ENCODE measurements at regions not wholly inside any gene's neighbourhood (a gene's known extent, or its start where the extent isn't known, plus 50 kb on each side); places are given as distances from the start of the nearest gene placed in this dataset.

DNA sequence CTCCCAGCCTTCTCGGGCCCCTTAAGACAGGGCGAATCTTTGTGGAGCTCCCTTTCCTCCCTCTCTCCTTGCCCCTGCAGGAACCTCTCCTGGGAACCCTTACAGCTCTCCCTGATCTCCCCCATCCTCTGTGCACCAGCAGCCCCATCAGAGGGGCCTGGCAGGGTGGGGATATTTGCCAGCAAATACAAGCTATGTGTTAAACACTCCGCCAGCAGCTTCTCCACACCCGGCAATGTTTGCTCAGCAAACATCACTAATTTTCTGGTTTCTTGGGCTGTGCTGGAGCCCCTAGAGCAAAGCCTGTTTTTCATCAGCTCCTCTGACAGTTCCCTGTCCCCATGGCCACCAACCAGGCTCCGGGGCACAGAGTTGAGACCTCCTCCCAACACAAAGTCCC, 147.5 kb upstream of the LHX5 start:
- DNase-seq (ENCODE audit: low spot score) = no peak

DNA sequence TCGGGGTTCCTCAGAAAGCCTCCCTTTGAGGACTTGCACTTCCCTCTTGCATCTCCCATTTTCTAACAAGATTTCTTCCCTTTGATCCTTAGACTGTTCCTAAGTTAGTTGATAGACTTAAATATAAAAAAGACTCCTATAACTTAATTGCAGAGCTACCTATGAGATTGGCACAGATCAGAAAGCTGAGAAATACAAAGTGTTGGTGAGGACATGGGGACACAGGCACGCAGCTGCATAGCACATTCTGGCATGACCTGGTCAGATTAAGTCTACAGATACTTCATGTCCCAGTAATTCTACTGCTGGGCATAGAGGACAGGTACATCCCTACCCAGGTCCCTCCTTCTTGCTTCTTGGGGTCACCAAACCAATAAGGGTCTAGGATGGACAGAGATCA, 141.7 kb upstream of the LHX5 start:
- no peak for DNase-seq (ENCODE audit: low spot score)

DNA sequence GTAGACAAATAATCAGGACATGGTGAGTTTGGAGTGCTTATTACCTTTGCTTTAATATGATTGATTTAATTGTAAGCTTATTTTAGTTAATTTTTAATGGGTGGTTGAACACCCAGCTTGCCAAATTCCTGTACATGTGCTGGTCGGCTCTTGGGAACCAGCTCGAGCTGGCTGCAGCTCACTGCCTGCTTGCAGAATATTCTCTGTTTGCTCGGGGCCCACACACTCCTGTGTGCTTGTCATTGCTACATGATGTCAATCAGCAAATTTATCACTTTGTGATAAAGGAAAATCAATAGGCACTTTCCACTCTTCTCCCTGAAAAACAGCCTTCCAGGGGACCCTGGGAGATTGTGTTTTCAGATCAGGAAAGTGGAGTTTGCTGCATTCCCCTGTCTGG, 141.1 kb upstream of the LHX5 start:
- DNase-seq (ENCODE audit: low spot score) = no peak

DNA sequence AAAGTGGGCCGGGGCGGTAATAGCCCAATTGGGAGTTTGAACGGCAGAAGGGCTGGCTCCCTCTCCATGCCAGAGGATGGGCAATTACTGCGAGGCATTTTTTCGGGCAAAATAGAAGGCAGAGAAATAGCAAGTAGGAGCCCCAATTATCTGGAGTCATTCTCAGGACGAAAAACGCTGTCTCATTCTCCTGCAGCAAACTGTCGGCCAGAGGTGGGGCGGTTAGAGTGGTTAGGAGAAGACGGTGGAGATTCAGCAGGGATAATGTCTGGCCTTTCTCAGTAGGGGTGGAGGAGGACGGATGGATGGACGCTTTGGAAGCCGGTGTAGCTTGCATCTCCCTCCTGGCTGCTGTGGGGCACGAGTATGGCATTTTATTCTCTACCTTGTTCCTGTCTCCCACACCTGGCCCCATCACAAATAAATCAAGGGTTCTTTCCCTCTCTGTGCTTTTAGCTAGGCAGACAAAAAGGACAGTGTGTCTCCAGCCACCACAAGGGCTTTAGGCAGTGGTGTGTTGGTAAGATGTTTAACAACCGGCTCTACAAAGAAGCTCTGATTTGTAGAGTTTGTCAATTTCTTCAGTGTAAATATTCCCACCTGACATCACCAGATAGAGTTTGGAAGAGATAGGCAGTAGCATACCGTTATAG, 140.5 kb upstream of the LHX5 start:
- DNase-seq (ENCODE audit: low spot score) = no peak

DNA sequence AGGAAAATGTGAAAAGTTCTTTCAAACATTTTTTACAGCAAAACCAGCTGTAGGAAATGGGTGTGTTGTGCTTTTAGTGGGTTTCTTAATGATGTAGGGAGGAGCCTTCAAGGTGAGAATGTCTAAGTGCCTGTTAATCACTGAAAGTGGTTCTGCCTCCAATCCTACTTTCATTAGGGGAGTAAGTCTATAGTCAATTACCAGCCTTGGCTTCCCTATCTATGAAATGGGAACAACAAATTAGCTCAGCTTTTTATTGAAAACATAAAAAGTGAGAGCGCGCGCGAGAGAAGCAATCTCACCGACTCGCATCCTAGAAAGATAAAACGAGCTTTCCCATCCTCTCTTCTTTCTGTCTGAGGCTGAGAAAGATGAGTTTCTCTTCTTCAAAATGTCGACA, 140.0 kb upstream of the LHX5 start:
- DNase-seq (ENCODE audit: low spot score) = no peak

DNA sequence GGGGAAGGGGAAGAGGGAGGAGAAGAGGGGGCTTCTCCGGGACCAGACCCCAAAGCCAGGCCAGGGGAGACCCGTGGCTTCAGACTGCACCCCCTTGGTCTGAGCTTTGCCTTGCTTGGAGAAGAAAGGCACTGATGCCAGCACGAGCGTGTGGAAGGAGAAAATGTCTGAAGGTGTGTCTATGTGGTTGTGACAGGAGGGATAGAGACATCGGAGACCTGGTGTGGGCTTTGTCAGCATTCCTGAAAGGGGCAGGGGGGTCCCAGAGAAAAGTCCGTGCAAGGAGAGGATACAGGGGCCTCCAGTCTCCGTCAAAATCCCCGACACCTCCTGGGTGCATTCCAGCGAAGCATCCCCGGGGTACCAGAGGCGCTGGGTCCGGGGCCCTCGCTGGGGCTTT, 139.0 kb upstream of the LHX5 start:
- DNase-seq (ENCODE audit: low spot score) = no peak

DNA sequence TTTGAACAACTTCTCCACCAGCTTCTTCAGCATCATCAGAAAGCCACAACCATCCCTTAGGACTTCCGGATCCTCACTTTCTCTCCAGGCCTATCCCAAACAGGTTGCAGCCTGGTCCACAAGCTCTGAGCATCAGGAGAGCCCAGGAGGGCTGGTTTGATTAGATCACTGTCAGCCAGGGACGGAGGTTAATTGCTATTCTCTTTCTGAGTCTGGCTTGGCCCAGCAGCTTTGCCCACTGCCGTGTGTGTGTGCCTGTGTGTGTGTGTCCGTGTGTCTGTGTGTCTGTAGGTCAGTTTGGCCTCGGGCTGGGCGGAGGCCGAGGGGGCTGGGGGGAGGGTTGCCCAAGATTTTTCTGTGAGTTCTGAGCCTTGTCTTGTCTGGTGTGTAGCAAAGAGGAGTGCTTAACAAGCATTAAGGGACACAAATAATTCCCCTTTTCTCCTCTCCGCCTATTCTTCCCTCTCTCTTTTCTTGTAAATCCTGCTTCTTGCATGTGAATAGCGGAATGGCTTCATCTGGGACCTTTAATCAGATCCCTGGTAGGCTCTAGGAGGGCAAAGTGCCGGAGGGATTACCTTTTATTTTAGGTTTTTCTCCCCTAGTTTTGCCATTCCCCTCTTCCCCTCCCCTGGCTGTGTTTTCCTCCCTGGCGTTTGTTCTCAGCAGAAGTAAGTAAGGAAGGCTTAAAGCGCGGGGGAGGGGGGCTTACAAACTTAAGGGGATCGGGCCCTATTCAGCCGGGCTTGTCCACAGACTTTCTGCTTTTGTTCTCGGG, 138.2 kb upstream of the LHX5 start:
- DNase-seq (ENCODE audit: low spot score) = no peak

DNA sequence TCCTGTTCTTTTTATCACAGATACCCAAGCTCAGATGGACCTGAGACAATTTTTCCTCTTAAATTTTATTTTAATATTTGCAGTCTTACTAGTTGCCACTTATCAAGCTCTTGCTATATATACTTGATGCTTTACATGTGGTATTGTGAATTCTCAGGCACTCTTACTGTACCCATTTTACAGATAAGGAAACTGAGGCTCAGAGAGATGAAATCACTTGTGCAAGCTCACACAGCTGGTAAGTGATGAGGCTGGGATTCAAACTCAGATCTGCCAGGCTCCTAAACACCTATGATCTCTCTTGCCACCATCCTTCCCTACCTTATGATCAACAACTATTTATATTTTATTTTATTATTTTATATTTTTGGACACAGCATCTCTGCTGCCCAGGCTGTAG, 133.0 kb upstream of the LHX5 start:
- DNase-seq (ENCODE audit: low spot score) = no peak

DNA sequence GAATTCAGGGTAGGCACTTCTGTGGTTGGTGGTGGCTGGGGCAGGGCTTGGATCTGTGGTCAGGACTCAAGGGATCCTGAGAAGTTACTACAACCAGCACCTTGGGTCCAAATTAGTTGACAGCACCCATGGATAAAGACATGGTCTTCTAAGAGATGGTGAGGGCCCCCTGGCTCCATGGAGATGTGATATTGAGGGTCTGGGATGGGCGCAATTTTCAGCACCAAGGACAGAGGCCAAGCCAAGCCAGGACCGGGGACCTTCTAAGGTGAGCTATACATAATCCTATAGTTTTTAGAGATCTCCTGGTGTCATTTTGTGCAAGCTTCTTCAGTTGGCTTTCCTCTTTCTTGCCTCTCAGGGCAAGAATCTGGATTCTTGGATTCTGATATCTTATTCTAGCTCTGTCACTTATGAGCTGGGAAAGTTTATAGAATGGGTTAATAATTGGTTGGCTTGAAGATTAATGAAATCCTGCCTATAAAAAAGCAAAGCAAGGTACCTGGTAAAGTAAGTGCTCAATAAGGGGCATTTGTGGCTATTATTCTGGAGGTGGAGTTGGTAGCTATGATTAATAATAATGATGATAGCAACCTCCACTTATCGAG, 130.1 kb upstream of the LHX5 start:
- DNase-seq (ENCODE audit: low spot score) = no peak

DNA sequence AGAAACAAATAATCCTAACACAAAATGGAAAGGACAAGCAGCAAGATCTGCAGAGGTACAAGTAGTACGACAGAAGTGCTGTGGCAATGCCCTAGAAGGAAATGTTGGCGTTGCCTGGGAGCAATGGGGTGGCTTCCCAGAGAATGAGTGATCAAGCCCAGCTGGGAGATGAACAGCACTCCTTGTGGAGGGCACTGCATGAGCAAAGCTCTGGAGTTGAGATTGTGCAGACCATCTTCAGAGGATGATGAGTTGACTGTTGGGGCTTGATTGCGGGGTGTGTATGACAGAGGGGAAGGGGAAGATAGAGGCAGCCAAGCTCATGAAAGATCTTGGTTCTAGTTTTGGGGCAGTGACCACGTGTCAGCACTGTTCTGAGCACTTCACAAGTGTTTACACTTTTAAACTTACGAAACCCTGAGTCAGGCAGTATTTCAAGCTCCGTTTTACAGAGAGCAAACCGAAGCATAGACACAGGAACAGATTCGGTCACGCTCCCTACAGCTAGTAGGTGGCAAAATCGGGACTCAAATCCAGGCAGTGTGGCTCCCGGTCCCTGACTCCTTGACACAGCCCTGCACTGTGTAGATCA, 127.2 kb upstream of the LHX5 start:
- DNase-seq (ENCODE audit: low spot score) = no peak

DNA sequence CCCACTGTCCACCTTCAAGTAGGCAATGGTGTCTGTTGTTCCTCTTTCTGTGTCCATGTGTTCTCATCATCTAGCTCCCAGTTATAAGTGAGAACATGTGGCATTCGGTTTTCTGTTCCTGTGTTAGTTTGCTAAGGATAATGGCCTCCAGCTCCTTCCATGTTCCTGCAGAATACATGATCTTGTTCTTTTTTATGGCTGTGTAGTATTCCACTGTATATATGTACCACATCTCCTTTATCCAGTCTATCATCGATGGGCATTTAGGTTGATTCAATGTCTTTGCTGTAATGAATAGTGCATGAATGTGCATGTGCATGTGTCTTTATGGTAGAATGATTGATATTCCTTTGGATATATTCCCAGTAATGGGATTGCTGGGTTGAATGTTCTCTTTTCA, 123.3 kb upstream of the LHX5 start:
- DNase-seq (ENCODE audit: low spot score) = no peak

DNA sequence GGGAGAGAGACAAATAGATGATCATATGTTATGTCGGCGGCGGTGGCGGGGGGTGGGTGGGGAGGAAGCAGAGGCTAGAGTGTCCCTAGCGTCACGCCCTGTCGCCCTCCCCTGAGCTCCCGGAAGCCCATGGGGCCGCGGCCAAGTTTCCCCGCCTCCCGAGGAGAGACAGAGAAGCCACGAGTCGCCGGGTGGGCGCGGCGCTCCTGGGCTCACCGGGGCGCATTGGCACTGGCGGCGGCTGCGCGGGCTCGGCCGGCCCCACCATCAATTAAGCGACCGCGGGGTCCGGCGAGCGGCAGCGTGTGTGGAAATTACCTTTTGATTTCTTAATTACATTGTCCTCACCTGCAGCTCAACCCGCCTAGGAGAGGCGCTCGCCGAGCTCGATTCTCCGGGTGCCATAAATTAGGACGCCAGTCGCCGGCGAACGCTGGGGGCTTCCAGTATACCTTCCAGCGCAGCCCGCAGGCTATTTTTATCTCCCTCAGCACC, 119.9 kb upstream of the LHX5 start:
- no peak for DNase-seq (ENCODE audit: low spot score)

DNA sequence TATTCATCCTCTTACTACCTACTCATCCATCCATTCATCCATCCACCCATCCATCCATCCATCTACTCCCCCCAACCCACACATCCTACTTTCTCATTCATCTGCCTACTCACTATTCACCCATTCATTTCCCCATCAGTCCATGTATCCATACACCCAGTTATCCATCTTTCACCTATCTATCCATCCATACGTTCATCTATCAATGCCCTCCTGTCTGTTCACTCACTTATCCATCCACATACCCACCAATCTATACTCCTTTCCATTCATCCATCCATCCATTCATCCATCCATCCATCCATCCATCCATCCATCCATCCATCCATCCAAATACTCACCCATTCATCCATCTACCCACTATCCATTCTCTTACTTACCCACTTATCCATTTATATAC, 117.8 kb upstream of the LHX5 start:
- DNase-seq (ENCODE audit: low spot score) = no peak

DNA sequence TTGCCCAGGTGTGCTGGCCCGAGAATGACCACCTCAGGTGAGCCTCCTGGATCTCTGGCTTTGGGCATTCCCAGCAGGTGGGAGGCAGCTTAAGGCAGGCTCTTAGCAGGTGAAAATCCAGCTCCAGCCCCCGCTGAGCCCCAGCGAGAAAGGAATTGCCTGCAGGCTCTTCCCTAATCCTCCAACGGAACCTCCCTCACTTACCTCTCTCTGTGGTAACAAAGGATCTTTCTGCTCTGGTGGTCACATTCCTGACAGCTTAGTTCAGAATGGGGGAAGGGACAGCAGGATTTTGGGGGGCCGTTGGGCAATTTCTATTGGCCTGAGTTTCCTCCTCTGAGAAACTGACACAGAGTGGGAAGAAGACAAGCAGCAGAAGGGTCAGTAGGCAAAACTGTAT, 116.0 kb upstream of the LHX5 start:
- no peak for DNase-seq (ENCODE audit: low spot score)

DNA sequence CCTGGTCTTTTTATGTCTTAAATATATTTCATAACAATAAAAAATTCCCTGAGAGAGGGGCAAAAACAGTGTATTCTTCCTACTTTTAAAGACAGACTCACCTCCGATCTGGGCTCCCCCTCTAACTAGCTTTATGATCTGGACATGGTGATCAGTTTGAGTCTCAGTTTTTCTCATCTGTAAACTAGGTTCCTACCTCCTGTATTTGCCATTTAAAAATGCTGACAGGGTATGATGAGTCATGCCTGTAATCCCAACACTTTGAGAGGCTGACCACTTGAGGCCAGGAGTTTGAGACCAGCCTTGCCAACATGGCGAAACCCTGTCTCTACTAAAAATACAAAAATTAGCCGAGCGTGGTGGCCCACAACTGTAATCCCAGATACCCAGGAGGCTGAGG, 114.8 kb upstream of the LHX5 start:
- DNase-seq (ENCODE audit: low spot score) = no peak

DNA sequence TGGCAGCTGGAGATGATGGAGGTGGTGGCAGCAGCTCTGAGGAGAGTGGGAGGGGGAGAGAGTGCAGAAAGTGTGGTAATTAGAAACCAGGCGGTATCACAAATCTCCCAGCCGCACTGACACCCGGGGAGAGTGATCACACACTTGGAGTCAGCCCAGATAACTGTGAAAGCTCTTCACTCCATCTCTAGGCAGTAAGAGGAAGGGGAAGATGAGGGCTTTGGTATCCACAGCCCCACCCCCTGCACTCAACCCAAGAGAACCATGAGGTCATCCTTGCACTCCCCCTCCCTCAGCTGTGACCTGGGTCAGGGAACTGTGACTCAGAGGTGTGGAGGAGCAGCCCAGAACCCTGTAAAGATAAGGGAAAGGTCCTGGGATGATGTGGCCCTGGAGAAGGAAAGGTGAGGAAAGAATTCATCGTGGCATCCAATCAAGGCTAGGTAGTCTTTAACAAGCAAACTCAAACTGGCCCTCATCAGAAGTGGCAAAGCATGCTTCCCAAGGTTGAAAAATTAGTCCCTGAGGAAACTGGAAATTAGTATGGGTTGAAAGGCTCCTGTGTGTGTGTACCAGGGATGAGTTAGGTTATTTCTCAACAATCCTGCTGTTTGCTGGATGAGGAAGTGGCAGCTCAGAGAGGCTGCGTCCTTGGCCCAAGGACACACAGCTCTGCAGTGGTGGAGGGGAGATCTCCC, 111.0 kb upstream of the LHX5 start:
- DNase-seq (ENCODE audit: low spot score) = no peak

DNA sequence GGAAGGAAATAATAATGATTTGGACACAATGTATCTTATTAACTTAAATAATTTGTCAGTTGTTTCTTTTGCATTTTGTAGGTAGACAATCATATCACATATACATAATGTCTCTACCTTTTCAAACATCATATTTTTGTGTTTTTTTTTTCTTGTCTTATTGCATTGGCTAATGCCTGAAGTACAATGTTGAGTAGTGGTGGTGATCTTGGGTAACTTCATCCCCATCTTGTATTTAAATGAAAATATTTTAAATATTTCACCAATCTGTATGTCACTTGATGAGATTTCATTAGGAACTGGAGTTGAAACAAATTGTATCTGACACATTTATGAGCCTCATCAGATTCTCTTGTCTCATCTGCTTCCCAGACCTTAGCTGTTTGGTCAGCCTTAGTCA, 109.7 kb upstream of the LHX5 start:
- DNase-seq (ENCODE audit: low spot score) = no peak

DNA sequence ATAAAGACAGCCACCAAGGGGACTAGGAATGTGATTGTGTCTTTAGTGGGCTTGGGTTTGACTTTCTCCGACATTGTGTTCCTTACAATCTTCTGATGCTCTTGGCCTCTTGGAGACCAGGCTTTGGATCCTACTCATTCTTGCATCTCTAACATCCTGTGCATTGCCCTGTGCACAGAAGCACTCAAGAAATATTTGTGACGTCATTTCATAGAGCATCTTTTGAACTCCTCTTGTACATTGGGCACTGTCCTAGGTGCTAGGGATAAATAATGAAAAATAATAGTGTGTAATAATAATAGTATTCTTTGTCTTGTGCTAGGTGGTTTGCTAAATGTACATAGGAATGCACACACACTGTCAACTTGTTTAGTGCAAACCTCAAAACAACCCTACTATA, 108.8 kb upstream of the LHX5 start:
- DNase-seq (ENCODE audit: low spot score) = no peak

DNA sequence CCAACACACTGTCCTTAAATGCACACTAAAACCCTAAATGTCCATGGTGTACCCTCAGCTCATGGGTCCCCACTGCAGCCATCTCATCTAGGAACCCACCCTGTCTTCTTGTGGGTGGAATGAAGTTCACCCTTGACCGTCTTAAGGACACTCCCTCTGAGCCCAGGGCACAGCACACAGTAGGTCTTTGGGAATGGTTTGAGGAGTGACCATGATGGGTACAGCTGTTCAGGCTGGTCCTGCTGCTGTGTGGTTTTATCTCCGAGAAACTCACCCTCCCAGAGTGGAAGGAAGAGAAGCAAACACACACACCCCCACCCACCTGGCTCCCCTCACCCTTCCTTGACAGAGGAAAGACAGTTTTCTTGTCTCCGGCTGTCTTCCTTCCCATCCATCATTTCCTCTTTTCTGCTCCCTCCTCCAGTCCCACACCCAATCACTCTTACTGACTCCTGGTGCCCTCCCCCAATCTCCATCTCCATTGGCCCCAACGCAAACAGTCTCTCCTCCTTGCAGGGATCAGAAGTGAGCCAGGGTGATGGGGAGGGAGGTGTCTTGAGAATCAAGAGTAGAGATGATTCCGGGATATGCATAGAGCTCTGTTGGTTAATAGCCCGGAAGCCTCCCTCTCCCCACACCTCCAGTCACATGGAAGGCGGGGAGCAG, 105.9 kb upstream of the LHX5 start:
- no peak for DNase-seq (ENCODE audit: low spot score)

DNA sequence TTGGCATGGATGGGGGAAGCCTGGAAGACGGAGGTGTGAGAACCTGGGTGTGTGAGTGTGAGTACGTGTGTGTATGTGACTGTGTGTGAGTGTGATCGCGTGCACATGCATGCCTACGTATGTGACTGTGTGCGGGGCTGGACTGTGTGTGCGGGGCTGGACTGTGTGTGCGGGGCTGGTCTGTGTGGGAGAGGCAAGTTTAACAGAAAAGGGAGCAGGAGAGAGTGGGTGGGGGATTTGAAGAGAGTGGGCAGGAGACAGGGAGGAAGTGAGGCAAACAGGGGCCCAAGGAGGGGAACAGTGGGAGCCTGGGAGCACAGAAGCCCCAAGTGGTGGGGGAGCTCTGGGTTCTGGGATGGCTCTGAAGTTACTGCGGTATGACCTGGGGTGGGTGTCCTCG, 103.7 kb upstream of the LHX5 start:
- no peak for DNase-seq (ENCODE audit: low spot score)

DNA sequence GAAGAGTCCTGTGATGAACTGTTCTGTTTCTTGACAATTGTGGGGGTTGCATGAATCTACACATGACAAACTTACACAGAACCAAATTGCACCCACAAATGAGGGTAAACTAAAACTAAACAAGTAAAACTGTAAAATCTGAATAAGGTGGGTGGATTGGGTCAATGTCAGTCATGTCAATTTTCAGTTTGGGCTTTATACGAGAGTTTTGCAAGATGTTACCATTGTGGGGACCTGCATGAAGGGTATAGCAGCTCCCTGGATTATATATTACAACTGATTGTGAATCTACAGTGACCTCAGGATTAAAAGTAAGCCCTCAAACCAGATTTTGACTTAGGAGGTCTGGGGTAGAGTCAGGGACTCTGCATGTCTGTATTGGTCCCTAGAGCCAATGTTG, 101.5 kb upstream of the LHX5 start:
- DNase-seq (ENCODE audit: low spot score) = no peak

DNA sequence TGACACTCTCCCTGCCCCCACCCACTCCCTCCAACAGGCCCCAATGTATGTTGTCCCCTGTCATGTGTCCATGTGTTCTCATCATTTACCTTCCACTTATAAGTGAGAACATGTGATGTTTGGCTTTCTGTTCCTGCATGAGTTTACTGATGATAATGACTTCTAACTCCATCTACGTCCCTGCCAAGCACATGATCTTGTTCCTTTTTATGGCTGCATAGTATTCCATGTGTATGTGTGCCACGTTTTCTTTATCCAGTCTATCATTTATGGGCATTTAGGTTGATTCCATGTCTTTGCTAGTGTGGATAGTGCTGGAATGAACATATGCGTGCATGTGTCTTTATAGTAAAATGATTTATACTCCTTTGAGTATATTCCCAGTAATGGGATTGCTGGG, 100.0 kb upstream of the LHX5 start:
- no peak for DNase-seq (ENCODE audit: low spot score)

Measured in hepatic stellate cell (primary cell).